Activated CD4-positive, alpha-beta T cell treated with anti-CD3 and anti-CD28 coated beads for 36 hours (primary cell): ENCODE measurements at regions not wholly inside any gene's neighbourhood (a gene's known extent, or its start where the extent isn't known, plus 50 kb on each side); places are given as distances from the start of the nearest gene placed in this dataset.
A peak's percentile ranks its signal among the peaks of the same experiment; 100 is the strongest.
"Not testable (repeated sequence)": the region's sequence is repeated elsewhere in the genome, so short reads cannot be mapped to it uniquely, and the experiment has no call there.

Experiments
- ATAC-seq: fragments of 200-7000 bp; cut with Tn5 transposase; one replicate; pipeline ENCODE4 v1.10.0; 2021; ENCODE audit warnings: mild to moderate bottlenecking, moderate library complexity
- CTCF ChIA-PET: fragments of 350-600 bp; sonication (Branson Sonifier 250); formaldehyde crosslinking; loops from one replicate; lab custom pipeline; 2021; ENCODE audit warnings: antibody characterized with exemption; lab: Charles Lee
- POLR2A ChIA-PET: fragments of 350-600 bp; sonication (Branson Sonifier 250); formaldehyde crosslinking; loops from one replicate; lab custom pipeline; 2021; ENCODE audit warnings: antibody characterized with exemption, inconsistent platforms; lab: Charles Lee
- DNase-seq: peaks from one replicate; pipeline ENCODE4 v3.0.0-alpha.2; 2020
- H3K27ac Mint-ChIP-seq: one replicate; pipeline ENCODE4 v1.8.0; 2021; ENCODE audit warnings: mixed read lengths
- H3K27me3 Mint-ChIP-seq: one replicate; pipeline ENCODE4 v1.8.0; 2021; ENCODE audit warnings: mixed read lengths
- H3K36me3 Mint-ChIP-seq: one replicate; pipeline ENCODE4 v1.8.0; 2021; ENCODE audit warnings: low read depth, mixed read lengths
- H3K4me1 Mint-ChIP-seq: one replicate; pipeline ENCODE4 v1.8.0; 2021; ENCODE audit warnings: mixed read lengths
- H3K4me3 Mint-ChIP-seq: one replicate; pipeline ENCODE4 v1.8.0; 2021; ENCODE audit warnings: mild to moderate bottlenecking, moderate library complexity, mixed read lengths
- H3K9me3 Mint-ChIP-seq: one replicate; pipeline ENCODE4 v1.8.0; 2021; ENCODE audit warnings: low read depth, mixed read lengths
- intact Hi-C, 2 experiments: fragments of 100-400 bp; cut with DNase I in 1 of 2; cut with micrococcal nuclease in 1 of 2; formaldehyde crosslinking; loops; one replicate each; pipeline versions ENCODE4 v1.14.2 to v1.15.1; 2022 to 2024; cut with DNase I, micrococcal nuclease

DNA sequence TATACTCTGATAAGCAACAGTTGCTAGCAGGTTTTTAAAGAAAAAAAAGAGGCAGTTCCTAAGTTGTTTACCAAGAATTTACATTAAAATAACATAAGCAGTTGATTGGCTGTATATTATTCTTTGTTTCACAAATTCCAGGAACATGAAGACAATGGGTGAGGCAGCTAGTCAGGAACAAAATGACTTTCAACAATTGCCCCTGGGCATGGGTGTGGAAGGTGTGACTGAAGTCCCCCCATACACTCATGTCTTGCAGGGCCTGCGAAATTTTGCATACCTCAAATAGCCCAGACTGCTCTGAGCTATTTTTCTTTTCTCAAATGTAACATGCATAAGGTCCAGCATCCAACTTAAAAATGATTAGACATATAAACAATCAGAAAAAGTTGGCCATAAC lies 267.2 kb upstream of the DIO3 start:
- intact Hi-C loops = no loop called here
- H3K9me3 Mint-ChIP-seq = peaks cover 11% of the 10 kb centered on the region
- POLR2A ChIA-PET = no interaction called here
- no peak for ATAC-seq
- H3K4me1 Mint-ChIP-seq = no peaks in the 10 kb centered on the region
- H3K27me3 Mint-ChIP-seq = peaks cover 15% of the 10 kb centered on the region
- no peak overlapping the region for H3K4me3 Mint-ChIP-seq
- DNase-seq = no peak
- no peaks in the 10 kb centered on the region for H3K36me3 Mint-ChIP-seq
- CTCF ChIA-PET = no interaction called here
- H3K27ac Mint-ChIP-seq = no peak overlapping the region

DNA sequence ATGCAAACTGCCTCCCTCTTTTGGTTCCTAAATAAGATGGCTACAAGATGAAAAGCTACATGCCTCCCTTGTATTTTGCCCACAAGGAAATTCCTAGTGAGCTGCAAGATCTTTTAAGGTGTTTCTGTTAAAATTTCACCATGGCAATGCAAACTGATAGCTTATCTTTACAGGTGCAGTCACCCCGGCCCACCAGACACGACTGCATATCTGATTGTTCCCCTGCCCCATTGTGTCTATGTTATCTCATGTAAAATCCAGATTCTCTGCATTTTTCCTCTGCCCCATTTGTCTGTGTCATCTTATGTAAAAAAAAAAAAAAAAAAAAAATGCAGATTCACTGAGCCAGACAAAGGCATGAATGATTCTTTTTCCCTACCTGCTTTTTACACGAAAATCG lies 261.5 kb upstream of the DIO3 start:
- H3K27ac Mint-ChIP-seq, intact Hi-C loops, DNase-seq, CTCF ChIA-PET, ATAC-seq, POLR2A ChIA-PET, H3K36me3 Mint-ChIP-seq, H3K4me1 Mint-ChIP-seq, H3K4me3 Mint-ChIP-seq: not testable (repeated sequence)
- Mint-ChIP-seq H3K27me3 (peaks cover 18% of the 10 kb centered on the region), H3K9me3 (peaks cover 11% of the 10 kb centered on the region)

DNA sequence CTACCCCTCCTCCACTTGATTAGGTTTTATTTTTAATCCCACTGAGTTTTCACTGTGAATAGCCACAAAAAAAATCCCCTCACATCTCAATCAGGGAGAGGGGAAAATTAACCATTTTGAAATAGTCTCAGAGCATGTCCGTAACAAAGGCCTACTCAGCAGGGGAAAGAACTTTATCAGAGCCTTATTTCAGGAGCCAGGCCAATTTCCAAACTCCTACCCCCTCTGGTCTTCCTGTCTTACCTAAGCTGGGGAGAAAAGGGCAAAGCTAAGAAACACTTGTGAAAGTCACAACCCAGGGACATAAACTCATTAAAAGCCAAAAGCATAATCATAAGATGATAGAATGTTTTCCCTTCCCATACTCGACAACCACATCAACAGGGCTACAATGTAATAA lies 260.3 kb upstream of the DIO3 start:
- Mint-ChIP-seq H3K27me3 (peaks cover 16% of the 10 kb centered on the region), H3K9me3 (peaks cover 9% of the 10 kb centered on the region), H3K4me3 (no peak overlapping the region), H3K4me1 (no peaks in the 10 kb centered on the region), H3K27ac (no peak overlapping the region), H3K36me3 (no peaks in the 10 kb centered on the region)
- CTCF ChIA-PET = no interaction called here
- no peak for DNase-seq
- POLR2A ChIA-PET = no interaction called here
- no peak for ATAC-seq
- intact Hi-C loops = no loop called here

DNA sequence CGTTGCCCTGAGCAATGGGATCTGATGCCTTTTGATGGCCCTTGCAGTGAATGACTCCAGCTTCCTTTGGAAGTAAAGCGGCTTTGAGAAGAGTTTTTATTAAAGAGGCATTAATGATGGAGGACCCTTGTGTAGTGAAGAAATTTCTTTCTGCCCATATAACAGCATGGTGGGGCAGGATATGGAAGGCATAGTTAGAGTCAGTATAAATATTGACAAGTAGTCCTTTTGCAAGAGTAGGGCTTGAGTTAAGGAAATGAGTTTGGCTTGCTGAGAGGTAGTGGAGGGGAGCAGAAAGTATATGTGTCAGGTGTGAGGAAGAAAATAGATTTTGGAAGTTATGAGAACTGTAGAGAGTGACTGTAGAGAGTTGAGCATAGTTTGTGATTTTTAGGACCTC lies 254.1 kb upstream of the DIO3 start:
- ATAC-seq, H3K4me3 Mint-ChIP-seq, CTCF ChIA-PET, intact Hi-C loops, DNase-seq, H3K9me3 Mint-ChIP-seq, H3K4me1 Mint-ChIP-seq, POLR2A ChIA-PET, H3K36me3 Mint-ChIP-seq, H3K27ac Mint-ChIP-seq: not testable (repeated sequence)
- peaks cover 14% of the 10 kb centered on the region for H3K27me3 Mint-ChIP-seq

DNA sequence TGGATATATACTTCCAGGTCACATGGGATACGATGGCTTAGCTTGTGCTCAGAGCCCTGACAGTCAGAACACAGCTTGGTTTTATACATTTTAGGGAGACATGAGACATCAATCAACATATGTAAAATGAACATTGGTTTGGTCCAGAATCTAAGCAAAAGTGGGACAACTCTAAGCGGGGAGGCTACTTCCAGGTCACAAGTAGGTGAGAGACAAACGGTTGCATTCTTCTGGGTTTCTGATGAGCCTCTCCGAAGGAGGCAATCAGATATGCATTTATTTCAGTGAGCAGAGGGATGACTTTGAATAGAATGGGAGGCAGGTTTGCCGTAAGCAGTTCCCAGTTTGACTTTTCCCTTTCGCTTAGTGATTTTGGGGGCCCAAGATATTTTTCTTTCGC lies 250.1 kb upstream of the DIO3 start:
- POLR2A ChIA-PET, ATAC-seq, H3K4me1 Mint-ChIP-seq, H3K36me3 Mint-ChIP-seq, intact Hi-C loops, DNase-seq, CTCF ChIA-PET, H3K4me3 Mint-ChIP-seq, H3K27ac Mint-ChIP-seq: not testable (repeated sequence)
- H3K27me3 Mint-ChIP-seq = peaks cover 16% of the 10 kb centered on the region
- H3K9me3 Mint-ChIP-seq = peaks cover 11% of the 10 kb centered on the region

DNA sequence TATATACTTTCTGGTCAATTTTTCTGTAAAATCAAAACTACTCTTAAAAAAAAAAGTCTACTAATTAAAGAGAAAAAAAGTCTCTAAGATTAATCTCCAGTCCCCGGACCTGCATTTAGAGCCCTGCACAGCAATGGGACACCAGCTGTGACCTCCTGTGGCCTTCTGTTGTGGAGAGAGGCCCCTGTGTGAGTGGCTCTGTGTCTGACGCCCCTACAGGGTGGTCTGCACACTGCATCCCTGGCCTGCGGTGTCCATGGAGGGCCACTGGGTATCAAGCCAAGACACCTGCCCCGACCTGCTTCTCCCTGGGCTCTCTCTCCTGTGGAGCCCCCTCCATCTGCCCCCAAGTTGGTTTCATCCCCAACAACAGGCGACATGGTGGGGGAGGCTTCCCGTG lies 248.0 kb upstream of the DIO3 start:
- H3K27me3 Mint-ChIP-seq = peaks cover 17% of the 10 kb centered on the region
- no peak overlapping the region for H3K4me3 Mint-ChIP-seq
- CTCF ChIA-PET = no interaction called here

DNA sequence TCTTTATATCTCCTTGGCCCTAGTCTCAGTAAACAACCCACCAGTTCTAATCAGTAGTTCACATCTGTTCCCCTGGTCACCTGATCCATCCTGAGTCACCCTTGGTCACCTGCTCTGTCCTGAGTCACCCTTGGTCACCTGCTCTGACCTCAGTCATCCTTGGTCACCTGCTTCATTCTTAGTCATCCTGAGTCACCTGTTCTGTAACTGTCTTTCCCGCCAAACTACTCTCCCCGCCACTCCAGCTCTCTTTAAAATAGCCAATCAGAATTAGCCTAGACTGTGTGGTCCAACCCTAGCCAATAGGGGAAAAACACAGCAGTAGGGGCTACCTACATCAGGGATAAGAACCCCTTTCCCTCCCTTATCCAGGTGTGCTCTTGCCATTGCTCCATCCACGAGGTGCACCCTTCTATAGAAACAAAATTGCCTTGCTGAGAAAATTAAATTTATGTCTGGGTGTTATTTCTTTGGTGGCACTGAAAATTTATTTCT lies 245.4 kb upstream of the DIO3 start:
- DNase-seq (peak; percentile 8), ATAC-seq (no peak)
- Mint-ChIP-seq H3K4me1 (no peaks in the 10 kb centered on the region), H3K27ac (no peak overlapping the region), H3K27me3 (peaks cover 8% of the 10 kb centered on the region), H3K4me3 (no peak overlapping the region), H3K9me3 (peaks cover 11% of the 10 kb centered on the region), H3K36me3 (no peaks in the 10 kb centered on the region)
- CTCF ChIA-PET = no interaction called here
- intact Hi-C loops = no loop called here
- POLR2A ChIA-PET = no interaction called here

More for the DNA sequence above, 248.0 kb upstream of the DIO3 start:
- no peak for ATAC-seq
- no peak overlapping the region for H3K27ac Mint-ChIP-seq
- no peak for DNase-seq
- peaks cover 11% of the 10 kb centered on the region for H3K9me3 Mint-ChIP-seq
- H3K36me3 Mint-ChIP-seq = no peaks in the 10 kb centered on the region
- POLR2A ChIA-PET = no interaction called here
- no peaks in the 10 kb centered on the region for H3K4me1 Mint-ChIP-seq
- intact Hi-C loops = no loop called here

DNA sequence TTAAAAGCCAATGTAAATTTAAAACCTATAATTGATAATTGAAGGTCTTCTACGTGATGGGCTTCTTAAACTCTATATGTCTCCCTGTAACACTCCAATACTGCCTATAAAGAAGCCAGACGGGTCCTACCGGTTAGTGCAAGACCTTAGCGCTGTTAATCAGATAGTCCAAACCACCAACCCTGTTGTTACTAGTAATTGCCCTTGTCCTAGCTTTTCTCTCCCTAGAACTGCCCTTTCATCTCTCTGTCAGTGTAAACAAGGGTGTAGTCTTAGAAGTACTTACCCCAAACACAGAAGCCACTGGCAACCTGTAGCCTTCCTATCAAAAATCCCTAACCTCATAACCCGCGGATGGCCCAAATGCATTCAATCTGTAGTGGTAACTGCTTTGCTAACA lies 243.0 kb upstream of the DIO3 start:
- DNase-seq (no peak), ATAC-seq (no peak)
- POLR2A ChIA-PET = no interaction called here
- Mint-ChIP-seq H3K4me3 (no peak overlapping the region), H3K27me3 (peaks cover 7% of the 10 kb centered on the region), H3K4me1 (no peaks in the 10 kb centered on the region), H3K9me3 (peaks cover 16% of the 10 kb centered on the region), H3K27ac (no peak overlapping the region), H3K36me3 (no peaks in the 10 kb centered on the region)
- CTCF ChIA-PET = no interaction called here
- intact Hi-C loops = no loop called here

DNA sequence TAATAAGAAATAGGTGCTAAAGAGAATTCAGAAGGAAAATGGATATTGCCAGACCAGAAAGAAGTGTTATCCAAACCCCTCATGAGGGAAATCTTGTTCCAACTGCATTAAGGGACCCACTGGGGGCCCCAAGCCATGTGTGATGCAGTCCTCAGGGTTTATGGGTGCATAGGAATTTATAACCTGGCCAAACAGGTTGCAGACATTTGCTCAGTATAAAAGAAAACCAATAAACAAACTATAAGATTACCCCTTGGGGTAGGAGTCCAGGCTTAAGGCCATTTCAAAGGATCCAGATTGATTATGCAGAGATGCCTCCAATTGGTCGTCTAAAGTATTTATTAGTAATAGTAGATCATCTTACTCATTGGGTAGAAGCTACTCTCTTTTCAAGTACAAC lies 240.9 kb upstream of the DIO3 start:
- Mint-ChIP-seq H3K4me3 (no peak overlapping the region), H3K27ac (no peak overlapping the region), H3K9me3 (peaks cover 22% of the 10 kb centered on the region), H3K36me3 (no peaks in the 10 kb centered on the region), H3K4me1 (no peaks in the 10 kb centered on the region), H3K27me3 (peaks cover 3% of the 10 kb centered on the region)
- ChIA-PET POLR2A (no interaction called here), CTCF (no interaction called here)
- DNase-seq (no peak), ATAC-seq (no peak)
- intact Hi-C loops = no loop called here

DNA sequence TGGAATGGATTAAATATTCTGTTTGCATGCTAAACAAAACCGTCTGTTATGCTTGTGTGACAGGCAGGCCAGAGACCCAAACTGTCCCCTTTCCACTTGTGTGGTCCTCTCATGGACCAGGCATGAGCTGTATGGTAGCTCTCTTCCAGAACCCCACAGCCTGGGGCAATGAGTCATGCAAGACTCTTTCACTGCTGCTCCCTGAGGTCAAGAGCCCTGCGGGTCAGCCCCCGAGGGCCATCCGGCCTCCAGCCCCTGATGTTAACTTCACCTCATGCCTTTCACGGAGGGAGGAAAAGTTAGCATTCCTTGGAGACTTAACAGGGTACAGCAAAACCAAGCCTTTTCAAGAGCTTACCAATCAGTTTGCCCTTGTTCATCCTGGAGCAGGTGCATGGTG lies 239.1 kb upstream of the DIO3 start:
- Mint-ChIP-seq H3K36me3 (no peaks in the 10 kb centered on the region), H3K27me3 (peaks cover 5% of the 10 kb centered on the region), H3K9me3 (peaks cover 16% of the 10 kb centered on the region), H3K27ac (no peak overlapping the region), H3K4me1 (no peaks in the 10 kb centered on the region), H3K4me3 (no peak overlapping the region)
- intact Hi-C loops = no loop called here
- ChIA-PET POLR2A (no interaction called here), CTCF (interaction anchor here (0.7 kb wide), 1 partner anchor 10 kb away, joined by 3 read pairs; no protein-coding TSS in a partner anchor)
- DNase-seq = no peak
- ATAC-seq = no peak

DNA sequence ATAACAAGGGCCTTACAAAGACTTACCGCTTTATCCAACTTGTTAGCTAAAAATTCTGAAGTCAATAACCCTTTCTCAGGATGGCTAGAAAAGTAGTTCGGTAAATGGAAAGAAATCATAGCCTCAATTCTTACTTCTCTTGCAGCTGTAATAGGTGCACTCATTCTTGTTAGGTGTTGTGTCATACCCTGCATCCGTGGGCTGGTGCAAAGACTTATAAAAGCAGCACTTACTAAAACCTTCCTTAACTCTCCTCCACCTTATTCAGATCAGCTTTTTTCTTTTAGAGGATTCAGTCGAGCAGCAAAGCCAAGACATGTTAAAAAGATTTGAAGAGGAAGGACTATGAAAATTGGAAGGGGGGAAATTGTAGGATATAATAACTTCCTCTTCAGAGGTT lies 238.2 kb upstream of the DIO3 start:
- DNase-seq (no peak), ATAC-seq (no peak)
- no peak overlapping the region for H3K4me3 Mint-ChIP-seq
- intact Hi-C loops = no loop called here
- peaks cover 16% of the 10 kb centered on the region for H3K9me3 Mint-ChIP-seq
- ChIA-PET POLR2A (no interaction called here), CTCF (no interaction called here)
- no peaks in the 10 kb centered on the region for H3K4me1 Mint-ChIP-seq
- peaks cover 5% of the 10 kb centered on the region for H3K27me3 Mint-ChIP-seq
- no peak overlapping the region for H3K27ac Mint-ChIP-seq
- no peaks in the 10 kb centered on the region for H3K36me3 Mint-ChIP-seq

DNA sequence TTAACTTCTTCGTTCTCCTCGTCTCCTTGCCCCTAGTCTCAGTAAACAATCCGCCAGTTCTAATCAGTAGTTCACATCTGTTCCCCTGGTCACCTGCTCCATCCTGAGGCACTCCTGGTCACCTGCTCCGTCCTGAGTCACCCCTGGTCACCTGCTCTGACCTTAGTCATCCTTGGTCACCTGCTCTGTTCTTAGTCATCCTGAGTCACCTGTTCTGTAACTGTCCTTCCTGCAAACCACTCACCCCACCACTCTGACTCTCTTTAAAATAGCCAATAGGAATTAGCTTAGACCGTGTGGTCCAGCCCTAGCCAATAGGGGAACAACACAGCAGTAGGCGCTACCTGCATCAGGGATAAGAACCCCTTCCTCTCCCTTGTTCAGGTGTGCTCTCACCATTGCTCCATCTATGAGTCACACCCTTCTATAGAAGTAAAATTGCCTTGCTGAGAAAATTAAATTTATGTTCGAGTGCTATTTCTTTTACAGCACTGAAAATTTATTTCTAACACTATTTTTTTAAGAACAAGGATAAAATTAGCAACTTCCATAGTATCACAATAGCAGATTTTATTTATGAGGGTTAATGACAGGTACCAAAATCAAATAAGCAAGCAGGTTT lies 237.6 kb upstream of the DIO3 start:
- peaks cover 16% of the 10 kb centered on the region for H3K9me3 Mint-ChIP-seq
- H3K36me3 Mint-ChIP-seq, intact Hi-C loops, H3K27ac Mint-ChIP-seq, DNase-seq, CTCF ChIA-PET, H3K4me3 Mint-ChIP-seq, ATAC-seq, H3K4me1 Mint-ChIP-seq, H3K27me3 Mint-ChIP-seq, POLR2A ChIA-PET: not testable (repeated sequence)
